Stimulated activated CD4-positive, alpha-beta T cell treated with anti-CD3 and anti-CD28 coated beads, TNF-alpha, amount 100 ng/mL, for 1 hour (primary cell): ENCODE measurements at regions not wholly inside any gene's neighbourhood (a gene's known extent, or its start where the extent isn't known, plus 50 kb on each side); places are given as distances from the start of the nearest gene placed in this dataset.
"Not testable (repeated sequence)": the region's sequence is repeated elsewhere in the genome, so short reads cannot be mapped to it uniquely, and the experiment has no call there.

Experiments
- DNase-seq, 3 donors: peaks; one replicate each; pipeline ENCODE4 v3.0.0-alpha.2; 2020; ENCODE audit warnings: low read depth in 3 of 3, low spot score in 1 of 3

GRCh38 chr2:122747670-122748069 lies 992.2 kb downstream of the TSN start:
- DNase-seq, result no peak

- no peak for DNase-seq
Measured at GRCh38 chr2:122748552-122749011, 993.1 kb downstream of the TSN start.

DNA sequence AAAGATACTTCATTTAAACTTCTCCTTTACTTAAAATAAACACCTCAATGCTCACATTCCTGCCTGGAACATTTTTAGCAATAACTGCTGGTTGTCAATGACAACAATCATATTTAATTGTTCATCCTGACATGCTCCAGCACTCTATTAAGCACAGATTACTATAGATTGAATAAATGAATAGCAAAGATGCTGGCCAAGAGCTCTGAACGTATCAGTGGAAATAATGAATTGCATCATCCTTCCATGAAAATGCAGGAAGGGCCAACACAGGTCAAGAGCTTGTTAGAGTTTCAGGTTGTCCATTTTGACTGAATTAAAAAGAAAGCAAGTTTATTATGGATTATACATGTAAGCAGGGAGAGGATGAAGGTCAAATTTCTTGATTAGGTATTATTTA lies 994.0 kb downstream of the TSN start:
- DNase-seq, result no peak

- DNase-seq, result no peak
Measured at GRCh38 chr2:122750095-122750494, 994.6 kb downstream of the TSN start.

- DNase-seq, result no peak
Measured at GRCh38 chr2:122750808-122751207, 995.4 kb downstream of the TSN start.

DNA sequence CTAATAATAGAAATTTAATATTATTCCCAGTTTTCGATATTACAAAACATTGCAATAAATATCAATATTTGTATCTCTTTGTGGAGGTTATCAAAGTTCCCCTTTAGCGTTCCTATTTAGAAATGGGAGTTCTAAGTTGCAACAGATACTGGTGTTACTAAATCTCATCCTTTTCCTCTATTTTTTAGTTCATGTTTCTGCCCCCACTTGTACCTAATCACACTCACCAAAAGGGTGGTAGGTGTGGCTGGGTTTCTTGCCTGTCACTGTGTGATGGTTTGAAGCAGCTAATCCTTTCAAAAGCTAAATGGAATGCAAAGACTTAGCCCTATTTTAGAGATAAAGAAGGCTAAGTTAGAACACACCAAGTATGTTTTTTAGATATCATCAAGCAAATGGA lies 997.9 kb downstream of the TSN start:
- DNase-seq, result no peak

GRCh38 chr2:122754561-122754960 lies 999.1 kb downstream of the TSN start:
- DNase-seq, result no peak

GRCh38 chr2:122755281-122755780 lies 999.9 kb downstream of the TSN start:
- DNase-seq, result no peak

GRCh38 chr2:122758967-122759366 lies 1003.5 kb downstream of the TSN start:
- DNase-seq, result no peak

DNA sequence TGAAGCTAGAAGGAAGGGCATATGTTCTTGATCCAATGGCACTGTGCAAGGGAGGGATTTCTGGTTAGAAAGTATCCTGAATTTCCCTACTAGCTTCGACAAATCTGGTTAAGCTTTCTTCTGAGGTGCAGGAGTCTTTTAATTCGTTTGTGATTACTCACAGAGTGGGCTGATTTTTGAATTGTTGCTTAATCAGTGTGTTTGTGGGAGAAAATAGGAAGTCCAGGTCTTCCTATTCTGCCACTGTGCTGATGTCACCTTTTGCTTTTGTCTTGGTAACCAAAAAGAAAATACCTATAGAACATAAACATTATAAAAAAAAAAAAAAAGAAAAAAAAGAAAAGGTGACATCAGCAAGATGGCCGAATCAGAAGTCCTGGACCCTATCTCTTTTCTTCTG lies 1008.6 kb downstream of the TSN start:
- no peak for DNase-seq

DNA sequence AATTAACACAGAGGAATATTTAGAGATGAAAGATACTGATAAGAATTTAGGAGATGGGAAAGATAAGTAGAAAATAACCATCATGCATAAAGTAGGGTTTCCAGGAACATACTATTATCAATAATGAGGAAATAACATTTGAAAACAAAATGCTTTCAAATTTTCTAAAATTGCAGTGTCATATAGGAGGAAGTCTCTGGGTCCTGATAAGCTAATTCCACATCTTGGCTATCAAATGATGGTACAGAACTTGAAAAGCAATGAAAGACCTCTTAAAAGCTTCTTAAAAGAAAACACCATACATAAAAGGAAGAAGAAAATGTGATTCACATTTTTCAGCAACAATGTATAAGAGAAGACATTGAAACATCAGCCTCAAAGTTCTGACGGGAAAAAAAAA lies 1024.8 kb downstream of the TSN start:
- no peak for DNase-seq

DNA sequence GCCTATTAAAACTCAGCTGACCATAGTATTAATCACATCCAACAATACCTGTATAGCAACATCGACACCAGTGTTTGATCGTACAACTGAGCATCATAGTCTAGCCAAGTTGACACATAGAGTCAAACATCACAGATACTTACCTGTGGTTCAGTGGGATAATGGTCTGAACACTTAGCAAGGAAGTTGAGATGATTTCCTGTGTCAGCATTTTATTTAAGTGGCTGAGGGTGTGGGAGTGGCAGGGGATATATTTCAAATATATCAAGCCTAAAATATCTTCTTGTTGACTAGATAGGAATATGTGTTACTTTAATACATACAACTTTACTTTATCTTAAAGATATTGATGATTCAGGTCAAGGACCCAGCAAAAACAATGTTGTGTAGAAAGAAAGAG lies 1038.6 kb downstream of the TSN start:
- no peak for DNase-seq

DNA sequence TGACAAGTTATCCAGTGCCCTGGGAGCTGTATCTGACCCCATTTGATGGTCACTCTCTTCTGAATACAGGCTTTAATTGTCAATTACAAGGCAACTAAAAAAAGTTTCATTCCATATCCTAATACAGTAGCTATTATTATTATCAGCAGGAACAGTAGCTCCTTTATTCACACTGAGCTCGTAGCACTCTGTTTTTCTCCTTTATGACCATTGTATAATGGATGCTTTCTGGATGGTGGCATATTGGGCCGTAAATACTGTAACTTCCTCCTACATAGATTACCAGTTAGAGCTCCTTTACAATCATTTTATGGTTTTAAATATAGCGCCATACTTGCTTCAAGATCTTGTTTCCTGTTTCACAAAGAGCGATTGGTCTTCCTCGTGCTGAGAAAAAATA lies 1040.3 kb downstream of the TSN start:
- DNase-seq, result no peak

DNA sequence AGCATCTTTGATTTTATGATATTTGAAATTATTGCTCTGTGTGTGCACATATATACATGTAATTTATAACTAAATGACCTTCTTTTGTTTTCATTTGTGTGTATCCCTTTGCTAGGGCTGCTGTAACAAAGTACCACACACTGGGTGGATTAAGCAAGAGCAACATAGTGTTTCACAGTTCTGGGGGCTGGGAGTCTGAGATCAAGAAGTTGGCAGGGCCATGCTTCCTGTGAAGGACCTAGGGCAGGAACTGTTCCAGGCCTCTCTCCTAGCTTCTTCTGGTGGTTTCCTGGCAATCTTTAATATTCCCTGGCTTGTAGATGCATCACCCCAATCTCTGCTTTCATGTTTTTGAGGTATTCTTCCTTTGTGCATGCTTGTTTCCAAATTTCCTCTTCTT lies 1043.9 kb downstream of the TSN start:
- no peak for DNase-seq

- no peak for DNase-seq
Measured at GRCh38 chr2:122800781-122801180, 1045.3 kb downstream of the TSN start.

GRCh38 chr2:122804494-122804893 lies 1049.0 kb downstream of the TSN start:
- no peak for DNase-seq

DNA sequence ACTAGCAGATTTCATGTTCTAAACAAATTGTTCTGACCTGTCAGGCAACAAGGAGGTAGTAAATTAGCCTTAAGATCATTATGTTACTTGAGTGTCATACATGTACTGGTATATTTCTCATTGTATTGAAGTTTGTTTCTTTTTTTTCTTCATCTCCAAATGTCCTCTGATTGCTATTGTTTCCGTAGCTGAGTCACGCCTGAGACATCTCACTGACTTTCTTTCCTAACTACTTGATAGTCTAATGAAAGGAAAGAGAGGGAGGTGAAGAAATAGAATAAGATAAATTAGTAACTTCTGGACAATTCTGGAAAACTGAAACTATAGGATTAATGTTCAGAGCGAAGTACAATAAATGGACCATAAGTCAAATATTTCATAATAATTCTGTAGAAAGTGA lies 1049.9 kb downstream of the TSN start:
- DNase-seq, result no peak

DNA sequence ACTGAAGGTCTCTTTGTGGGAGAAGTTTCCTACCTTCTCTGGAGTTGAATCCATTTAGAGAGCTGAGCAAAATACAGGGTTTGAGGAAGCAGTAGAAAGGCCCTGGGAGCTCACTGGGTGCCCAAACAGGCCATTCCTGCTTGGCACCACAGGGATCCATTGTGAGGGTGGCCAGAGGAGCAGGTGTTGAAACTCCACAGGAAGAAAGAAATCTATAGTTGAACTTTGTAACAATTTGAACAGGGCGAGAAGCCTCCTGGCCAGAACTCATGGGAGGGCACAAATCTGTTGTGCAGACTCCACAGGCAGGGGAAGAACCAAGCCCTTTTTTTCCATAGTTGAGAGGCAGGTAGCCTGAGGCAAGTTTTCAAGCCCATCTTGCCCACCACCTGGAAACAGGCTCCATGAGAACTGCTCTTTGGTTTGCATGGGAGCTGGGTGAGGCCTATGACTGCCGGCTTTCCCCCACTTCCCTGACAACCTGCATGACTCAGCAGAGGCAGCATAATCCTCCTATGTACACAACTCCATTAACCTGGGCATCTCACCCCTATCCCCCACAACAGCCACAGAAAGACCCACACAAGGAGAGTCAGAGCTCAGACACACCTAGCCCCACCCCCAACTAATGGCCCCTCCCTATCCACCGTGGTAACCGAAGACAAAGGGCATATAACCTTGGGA lies 1053.0 kb downstream of the TSN start:
- DNase-seq, result no peak

GRCh38 chr2:122812214-122812613 lies 1056.8 kb downstream of the TSN start:
- DNase-seq, result not testable (repeated sequence)

DNA sequence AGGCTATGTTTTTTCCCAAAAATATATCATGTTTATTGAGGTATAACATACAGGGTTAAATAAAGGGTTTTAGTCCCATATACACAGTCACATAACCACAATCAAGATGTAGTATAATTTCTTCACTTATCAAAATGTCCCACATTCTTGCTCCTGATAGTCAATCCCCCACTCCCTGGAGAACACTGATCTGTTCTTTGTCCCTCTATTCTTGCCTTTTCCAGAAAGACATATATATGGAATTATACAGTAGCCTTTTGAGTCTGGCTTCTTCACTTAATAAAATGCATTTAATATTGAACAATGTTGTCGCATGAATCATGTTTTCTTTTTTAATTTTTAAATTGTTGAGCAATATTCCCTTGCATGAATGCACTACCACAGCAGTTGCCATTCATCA lies 1059.7 kb downstream of the TSN start:
- DNase-seq, result no peak

DNA sequence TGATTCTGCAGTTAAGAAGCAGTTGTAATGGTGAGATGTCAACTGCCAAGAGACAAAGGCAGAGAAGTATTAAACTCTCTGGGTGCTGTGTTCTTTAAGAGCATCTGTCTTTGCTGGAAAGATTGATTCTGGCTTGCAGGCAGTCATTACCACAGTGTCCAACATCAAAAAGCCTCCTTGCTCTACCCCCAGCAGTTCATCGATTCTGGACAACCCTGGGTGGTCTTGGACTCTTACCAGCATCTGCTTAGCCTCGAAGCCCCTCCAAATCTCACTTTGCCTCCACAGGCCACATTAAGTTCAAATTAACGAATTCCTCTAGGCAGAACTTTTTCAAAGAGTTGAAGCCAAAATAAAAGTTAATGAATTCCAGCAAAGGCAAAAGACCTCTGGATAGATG lies 1061.4 kb downstream of the TSN start:
- DNase-seq, result no peak

DNA sequence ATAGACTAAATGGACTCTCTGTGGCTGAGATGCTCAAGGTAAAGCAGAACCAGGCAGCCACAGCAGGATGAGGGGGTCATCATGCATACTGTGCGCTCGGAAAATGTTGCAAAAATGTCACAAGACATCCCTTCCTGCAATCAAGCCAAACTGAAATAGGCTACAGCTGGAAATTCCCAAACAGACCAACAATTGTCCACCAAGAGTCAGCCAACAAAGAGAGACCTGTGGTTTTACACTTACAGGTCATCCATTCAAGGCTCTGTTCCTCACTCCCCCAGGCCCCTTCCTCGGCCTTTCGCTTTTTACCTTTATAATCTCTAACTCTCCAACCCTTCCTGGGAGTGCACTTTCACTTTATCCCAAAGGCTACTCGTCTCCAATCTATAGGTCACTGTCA lies 1066.9 kb downstream of the TSN start:
- no peak for DNase-seq

DNA sequence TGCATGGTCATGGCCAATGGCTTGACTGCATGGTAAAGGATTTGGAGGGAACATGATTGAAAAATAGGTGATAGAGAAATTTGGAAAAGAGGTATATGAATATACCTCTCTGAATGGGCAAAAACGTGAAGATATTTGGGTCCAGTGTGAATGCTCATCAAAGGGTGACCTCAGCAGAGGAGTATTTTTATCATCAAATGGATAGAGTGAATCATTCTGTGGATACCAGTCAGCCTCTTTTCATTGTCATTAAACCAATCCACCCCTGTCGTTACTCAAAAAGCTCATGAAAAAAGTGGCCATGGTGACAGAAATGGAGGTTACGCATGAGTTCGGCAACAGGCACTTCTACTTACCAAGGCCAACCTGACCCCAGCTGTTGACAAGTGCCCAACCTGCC lies 1074.7 kb downstream of the TSN start:
- no peak for DNase-seq
